Cerebellar nuclear complex (tissue), 1 donor: ENCODE measurements at regions not wholly inside any gene's neighbourhood (a gene's known extent, or its start where the extent isn't known, plus 50 kb on each side); places are given as distances from the start of the nearest gene placed in this dataset.

Source experiments
- DNase-seq, 2 experiments: peaks; one replicate each; lab custom pipeline; 2025; lab: John Stamatoyannopoulos, UW

DNA sequence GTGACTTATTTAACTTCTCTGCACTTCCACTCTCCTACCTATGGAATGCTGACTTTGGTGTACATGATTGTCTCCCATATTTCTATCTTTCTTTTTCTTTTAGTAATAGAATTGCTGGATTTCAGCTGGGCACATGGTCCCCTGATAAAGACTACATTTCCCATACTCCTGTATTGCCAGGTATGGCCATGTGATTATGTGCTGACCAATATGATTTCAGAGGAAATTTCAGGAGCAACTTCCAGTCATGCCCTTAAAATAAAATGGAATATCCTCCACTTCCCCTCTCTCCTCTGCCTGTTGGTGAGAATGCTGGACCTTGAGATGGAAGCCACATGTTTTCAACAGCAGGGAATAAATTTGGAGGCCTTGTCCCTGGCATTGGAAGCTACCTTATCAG, 130.7 kb upstream of the IGSF21 start:
- no peak for DNase-seq

DNA sequence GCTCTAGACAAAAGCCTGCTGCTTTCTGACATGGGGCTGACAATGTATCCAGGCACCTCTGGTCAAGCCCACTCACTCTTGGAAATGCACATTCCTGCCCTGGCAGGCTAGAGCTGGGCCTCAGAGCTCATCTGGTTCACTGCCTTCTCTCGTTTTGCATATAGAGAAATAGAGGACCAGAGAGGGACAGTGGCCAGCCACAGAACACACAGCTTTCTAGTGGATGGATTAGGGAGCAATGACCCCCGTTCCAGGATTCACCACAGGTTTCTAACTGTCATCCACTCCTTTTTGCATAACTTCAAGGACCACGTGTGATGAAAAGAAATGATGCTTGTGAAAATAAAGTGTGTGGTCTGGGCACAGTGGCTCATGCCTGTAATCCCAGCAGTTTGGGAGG, 129.6 kb upstream of the IGSF21 start:
- no peak for DNase-seq

DNA sequence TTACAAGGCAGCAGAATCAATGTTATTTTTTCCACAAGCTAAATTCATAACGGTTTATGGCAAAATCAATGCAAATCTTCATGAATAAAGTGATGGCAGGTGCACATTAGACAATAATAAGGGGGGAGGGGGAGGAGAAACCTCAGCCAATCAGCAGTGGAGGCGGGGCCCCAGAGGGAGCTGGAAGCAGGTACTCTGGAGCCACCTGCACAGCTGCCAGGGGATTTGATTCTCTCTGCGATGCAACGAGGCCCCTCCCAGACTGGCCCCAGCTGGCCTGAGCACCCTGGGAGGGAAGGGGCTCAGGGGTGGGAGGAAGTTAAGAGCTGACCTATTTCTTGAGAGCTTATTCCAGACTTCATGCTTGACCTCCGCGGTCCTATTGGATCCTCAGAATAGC, 127.8 kb upstream of the IGSF21 start:
- no peak for DNase-seq

DNA sequence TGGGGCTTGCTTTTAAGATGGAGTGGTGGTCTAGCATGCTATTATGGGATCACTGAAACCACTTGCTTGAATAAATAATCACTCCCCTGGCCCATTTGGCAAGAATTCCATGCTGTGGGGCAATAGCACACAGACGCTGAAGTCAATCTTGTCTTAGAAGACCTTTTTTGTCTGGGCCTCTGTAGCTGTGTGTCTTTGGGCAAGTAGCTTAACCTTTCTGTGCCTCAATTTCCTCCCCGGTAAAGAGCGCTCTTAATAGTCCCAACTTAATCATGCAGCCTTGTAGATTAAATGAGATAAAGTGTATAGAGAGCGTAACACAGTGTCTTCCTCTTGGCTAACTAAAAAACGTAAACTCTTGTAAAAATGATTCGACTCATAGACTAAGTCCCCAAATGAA, 125.4 kb upstream of the IGSF21 start:
- no peak for DNase-seq

DNA sequence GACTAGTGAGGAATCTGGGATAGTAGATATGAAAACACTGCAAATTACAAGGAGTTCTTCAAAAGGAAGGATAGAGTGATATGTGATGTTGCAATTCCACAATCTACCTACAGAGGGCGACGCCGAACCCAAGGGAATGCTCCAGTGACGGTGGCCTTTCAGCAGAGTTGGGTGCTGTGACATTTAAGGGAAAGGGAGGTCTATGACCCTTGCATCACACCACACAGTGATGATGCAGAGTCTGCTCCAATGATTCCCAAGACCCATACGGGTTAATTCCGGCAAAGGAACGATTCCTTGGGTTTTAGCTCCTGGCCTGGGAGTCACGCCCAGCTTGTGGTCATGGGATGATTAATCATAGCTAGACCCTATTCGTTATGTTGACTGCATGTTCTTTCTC, 123.0 kb upstream of the IGSF21 start:
- no peak for DNase-seq

DNA sequence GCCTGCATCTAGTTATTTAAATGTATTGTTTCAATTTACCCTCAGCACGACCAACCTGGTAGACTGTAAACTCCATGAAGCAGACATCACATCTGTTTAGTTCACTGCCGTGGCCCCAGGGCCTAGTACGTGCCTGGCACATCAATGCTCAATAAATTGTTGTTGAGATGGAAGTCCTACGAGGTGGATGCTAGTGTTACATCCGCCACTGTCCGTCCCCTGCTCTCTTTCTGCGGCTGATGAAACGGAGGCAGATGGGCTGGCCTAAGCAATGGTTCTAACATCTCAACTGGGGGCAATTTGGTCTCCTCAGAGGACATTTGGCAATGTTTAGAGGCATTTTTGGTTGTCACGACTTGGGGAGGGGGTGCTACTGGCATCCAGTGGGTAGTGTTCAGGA, 121.4 kb upstream of the IGSF21 start:
- DNase-seq, result no peak

DNA sequence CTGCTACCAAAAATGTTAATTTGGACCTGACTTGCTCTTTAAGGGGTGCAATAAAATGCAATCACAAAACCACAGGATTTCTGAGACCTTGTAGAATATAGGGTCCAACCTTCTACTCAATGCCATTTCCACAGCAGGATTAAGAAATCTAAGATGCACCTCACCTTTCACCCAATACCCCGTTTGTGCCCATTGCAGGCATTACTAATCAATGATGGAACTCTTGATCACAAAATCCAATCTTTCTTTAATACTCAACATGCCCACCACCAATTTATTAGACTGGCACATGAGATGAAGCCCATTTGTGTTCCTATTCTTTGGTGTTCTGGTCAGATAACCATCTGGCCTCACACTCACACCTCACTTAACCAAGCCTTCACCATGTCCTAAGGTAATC, 117.2 kb upstream of the IGSF21 start:
- no peak for DNase-seq

DNA sequence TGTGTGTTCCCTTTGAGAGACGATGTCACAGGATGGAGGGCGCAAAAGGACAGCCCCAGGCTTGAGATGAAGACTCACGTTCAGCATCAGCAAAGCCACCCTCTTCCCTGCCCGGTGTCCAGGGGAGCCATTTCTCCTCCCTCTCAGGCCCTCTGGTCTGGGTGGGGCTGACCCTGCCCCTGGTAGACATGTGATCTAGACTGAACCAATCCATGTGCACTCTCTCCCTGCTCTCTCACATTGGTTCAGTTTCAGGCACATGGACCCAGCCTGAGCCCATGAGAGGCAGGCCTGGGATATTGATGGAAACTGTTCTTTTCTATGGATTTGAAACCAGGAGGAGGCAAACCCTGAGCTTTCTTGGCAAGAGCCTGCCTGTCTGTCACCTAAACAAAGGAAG, 115.6 kb upstream of the IGSF21 start:
- DNase-seq, result no peak

DNA sequence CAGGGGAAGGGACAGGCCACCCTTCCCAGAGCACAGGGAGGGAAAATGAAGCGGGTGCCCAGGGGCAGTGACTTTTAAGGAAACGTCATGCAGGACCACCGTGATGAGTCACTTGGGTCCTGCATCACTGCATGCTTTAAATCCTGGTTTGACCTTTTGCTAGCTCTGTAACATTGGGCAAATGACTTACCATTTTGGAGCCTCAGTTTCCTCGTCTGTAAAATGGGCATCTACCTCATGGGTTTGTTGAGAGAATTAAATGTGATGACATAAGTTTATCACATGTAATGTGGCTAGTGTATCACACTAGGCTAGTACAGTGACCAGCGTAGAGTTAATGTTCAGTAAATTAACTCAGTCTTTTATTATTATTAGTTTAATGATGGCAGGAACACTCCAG, 114.8 kb upstream of the IGSF21 start:
- no peak for DNase-seq

DNA sequence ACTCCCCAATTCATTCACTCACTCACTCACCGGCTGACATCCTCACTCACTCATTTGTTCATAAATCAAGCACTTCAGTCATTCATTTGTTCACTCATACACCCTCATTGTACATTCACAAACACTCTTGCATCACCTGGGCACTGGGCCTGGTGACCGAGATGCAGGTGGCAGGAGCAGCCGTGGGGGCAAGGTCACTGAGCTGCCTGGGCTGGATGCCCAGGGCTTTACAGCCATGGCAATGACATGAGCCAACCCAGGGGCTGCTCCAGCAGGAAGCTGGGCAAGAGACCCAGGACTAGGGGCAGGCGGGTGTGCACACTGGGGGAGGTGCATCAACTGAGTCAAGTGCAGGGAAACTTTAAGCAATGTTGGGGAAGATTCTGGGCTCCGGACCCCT, 113.6 kb upstream of the IGSF21 start:
- no peak for DNase-seq

DNA sequence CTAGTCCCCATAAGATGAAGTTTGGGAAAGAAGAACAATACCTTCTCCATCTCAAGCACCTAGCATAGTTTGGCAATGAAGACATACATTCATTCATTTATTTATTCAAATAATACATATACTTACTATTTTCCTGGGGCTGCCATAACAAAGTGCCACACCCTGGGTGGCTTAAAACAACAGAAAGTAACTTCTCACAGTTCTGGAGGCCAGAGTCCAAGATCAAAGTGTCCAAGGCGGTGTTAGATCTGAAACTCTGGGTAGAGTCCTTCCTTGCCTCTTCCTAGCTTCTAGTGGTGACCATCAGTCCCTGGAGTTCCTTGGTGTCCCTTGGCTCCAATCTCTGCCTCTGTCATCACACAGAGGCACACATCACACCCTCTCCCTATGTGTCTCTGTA, 112.1 kb upstream of the IGSF21 start:
- DNase-seq, result no peak

DNA sequence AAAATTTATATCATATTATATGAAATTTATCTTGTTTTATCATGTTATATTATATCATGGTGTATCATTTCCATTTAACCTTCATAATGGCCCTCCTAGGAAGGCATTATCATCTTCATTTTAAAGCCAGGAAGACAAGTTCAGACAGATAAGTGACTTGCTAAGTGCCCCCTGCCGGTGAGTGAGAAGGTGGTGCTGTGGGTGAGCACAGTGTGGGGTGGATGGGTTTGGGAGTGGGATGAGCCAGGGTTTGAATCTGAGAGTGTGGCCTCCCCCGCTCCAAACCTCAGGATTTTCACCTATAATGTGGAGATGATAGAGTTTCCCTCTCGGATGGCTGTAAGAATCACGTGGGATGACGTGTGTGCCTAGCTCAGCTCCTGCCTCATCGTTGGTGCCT, 108.7 kb upstream of the IGSF21 start:
- no peak for DNase-seq

DNA sequence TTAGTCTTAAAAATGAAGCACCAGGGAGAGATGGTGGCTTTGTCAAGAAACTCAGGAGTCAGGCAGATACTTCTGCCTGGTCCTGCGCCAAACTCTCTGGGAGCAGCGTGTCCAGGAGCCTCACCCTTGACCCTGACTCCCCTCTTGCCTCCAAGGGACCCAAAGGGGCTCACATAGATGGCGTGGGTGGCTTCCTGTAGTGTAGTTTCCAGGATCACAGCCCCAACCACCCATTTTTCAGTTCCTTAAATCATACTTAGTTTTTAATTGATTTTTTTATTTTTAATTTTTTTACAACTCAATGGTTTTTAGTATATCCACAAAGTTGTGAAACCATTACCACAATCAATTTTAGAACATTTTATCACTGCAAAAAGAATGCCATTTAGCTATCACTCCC, 107.7 kb upstream of the IGSF21 start:
- no peak for DNase-seq

DNA sequence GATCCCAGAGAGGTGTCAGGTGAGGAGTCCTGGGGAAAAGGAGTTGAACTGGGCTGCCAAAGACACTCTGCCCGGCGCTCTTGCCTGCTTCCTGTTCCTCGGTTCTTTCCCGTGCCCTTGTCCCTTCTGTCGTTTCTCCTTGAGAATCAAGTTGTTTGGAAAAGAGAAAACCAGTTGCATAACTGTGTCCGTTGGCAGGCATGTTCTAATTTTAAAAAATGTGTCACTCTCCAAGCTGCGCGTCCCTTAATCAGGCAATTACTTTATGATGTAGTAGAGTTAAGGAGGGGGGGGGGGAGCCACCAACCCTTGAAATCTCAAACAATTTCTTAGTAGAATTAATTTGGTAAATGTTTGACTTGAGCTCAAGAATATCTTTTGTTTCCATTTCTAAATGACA, 105.9 kb upstream of the IGSF21 start:
- DNase-seq, result no peak

DNA sequence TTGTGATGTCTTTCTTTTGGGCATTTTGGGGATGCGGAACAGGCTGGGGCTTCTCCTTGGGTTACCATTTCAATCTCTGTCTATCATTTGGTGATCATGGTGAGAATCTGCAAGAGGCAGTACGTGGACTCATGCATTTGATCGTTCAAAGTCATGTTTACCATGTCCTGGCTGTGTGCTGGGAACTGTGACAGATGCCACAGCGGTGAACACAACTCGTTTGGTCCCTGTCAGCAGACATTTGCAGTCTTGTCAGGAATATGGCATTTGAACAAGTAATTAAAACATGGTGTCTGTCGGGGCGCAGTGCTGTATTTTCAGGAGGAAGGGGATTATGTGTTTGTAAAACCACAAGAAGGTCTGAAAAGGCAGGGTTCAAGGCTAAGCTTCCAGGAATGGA, 103.3 kb upstream of the IGSF21 start:
- DNase-seq, result no peak

DNA sequence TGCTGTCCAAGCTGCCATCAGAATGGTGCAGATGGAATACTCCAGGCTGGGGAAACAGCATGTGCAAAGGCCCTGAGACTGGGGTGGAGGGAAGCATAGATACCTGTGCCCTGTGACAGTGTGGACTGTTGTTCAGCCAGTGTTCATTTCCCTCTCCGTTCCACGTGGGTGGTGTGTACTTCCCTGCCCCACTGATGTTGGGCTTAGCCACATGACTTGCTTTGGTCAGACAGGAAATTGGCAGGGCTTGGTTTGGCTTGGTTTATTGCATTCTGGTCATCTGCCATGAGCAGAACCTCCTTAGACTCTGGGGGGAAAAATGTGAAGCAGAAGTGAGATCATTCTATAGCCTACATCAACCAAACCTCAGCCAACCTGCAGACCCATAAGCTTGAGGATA, 102.4 kb upstream of the IGSF21 start:
- DNase-seq, result no peak

DNA sequence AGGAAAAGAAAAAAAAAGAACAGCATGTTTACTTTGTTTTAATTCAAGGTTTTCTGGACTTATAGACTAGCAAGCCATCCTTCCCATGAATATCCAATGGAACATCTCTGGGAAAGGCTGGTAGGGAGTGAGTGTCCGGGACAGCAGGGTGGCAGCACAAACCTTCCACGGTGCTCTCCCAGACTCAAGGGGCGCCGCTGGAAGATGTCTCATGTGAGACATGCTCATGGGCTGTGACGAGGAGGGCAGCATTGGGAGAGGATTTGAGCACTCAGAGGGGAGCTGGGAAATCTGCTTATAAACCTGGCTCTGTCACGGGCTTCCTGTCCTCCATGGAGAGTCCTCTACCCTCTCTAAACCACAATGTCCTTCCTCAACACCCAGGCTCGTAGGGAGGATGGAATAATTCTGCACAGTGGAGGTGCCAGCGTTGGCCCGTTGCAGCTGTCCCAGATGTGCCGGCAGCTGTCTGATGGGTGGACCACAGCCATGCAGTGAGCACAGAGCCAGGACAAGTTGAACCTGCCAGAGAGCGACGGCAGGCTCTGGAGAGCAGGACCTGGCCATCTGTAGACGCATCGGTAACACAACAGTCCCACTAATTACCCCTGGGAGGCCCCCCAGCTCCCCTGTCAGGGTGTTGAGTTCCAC, 100.1 kb upstream of the IGSF21 start:
- DNase-seq, result no peak

DNA sequence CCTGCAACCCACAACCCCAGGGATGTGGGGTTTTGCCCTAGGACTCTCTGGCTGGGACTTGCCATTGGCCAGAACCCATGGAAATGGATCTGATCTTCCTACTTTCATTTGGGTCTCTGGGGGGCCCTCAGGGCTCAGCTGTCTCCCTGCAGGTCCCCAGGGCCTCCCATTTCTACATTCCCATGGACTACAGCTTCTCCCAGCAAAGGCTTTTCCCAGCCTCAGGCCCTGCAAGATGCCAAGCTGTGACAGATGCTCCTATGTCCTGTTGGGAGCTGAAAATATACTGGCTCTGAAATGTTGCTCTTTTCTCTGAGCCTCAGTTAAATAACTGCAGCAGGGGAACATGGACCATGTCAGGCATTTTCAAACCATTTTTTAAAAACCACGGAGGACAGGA, 99.5 kb upstream of the IGSF21 start:
- DNase-seq, result peak; percentile 72 to 76

DNA sequence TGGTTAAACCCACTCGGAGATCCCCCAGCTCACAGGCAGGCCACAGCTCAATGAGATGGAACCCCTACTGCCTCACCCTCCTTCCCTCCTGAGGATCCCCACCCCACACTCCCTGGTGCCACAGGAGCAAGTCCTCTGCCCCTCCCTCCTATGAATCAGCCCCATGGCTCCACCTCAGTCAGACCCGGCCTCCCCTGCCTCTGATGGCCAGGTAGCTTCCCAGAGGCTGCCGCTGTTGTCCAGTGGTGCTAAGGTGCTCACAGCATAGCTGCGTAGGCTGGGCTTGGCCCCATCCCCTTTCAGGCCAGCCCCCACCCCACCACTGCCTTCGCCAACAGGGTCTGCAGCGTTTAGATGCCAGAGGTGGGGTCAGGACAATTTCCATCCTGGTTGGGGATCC, 98.5 kb upstream of the IGSF21 start:
- DNase-seq, result no peak

DNA sequence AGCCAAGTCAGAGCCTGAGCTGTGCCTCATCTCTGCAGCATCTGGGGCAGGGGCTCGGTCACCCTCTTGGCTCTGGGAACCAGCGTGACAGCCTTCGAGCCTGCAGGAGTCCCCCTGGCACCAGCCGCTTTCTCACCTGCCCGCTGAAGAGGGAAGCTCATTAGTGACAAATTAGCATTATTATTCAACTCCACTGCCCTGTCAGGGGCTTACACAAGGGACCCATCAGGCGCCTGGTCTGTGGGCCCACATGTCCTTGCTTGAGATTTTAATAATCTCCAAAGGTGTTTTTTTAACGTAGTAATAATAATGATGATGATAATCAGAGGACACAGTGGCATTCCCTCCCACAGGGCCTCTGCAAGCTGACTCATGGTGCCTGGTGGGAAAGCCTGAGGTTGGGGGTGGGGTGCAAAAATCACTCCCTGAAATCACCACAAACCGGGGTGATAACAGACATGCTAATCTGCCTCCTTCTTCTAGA, 98.1 kb upstream of the IGSF21 start:
- DNase-seq, result no peak

DNA sequence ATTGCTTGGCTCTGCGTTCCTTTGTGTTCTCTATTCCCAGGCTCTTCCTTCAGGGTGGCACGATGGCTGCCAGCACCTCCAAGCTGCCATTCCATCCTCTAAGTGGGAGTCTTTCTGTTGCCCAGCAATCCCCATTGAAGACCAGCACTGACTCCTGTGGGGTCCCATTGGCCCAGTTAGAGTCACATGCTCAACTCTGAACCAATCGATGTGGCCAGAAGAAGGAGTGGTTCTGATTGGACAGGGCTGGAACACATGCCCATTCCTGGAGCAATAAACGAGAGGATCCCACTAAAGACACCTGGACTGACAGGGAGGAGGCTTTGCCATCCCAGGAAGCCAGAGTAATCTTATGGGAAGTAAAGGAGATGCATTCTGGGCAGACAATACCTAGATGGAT, 97.2 kb upstream of the IGSF21 start:
- no peak for DNase-seq

DNA sequence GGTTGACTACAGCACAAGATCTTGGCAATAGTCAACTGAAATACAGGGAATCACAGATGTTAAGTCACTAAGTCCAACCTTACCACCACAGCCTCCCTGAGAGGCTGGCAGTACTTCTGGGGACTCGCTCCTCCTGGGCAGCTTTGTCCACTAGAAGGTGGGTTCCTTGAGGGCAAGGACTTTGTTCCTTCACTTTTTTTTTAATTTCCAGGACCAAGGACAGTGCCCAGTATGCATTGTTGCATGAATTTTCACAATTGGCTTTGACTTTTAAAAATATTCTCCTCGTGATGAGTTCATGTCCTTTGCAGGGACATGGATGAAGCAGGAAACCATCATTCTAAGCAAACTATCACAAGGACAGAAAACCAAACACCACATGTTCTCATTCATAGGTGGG, 96.7 kb upstream of the IGSF21 start:
- no peak for DNase-seq

DNA sequence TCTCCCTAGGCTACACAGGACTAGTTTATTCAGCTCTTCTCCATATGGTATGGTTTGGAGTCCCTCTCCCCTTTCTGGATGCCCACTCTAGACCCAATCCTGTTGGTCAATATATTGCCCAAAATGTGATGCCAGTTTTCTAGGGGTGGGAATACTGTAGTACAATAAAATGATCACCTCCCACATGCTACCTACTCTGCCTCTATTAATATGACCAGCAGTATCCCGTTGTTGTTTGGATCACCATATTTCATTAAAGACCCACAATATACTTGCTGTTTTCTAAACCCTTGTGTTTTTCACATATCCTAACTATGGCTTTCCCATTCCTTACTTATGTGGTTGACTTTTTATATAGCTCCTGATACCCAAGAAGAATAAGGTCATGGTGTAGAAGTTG, 95.9 kb upstream of the IGSF21 start:
- DNase-seq, result no peak

DNA sequence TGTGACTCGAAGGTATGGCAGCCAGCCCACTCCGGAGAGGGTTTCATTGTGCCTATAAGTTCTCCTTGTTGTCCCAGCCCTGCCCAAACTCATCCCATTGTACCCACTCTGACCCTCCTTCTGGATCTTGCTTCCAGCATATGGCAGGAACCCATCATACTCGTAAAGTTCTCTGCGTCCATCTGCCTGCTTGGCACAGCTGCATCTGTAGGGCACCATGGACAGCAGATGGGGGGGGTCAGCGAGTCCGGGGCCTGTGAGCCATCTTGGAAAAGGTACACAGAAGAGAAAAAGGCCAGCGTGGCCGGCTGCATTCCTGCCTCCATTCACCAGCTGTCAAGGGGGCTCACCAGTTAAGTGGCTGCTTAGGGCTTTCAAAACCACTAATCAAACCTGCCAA, 94.9 kb upstream of the IGSF21 start:
- no peak for DNase-seq

DNA sequence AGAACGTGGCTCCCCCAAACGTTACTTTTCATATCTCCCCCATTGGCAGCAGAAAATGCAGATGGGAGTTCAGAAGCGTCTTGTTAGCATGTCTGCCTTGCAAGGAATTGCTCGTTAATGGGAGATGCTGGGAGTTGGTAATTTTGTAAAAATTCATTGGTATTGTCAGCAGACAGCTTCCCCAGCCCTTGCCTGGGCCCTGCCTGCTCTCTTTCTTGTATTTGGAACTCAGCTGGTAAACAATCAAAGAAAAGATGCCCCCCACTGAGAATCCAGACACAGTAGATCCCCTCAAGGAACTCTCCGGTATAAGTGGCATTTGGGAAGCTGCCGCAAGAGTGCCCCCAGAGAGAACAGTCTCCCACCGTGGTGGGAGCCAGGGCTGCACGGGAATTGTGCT, 94.4 kb upstream of the IGSF21 start:
- no peak for DNase-seq
